ENCODE measurements at regions not wholly inside any gene's neighbourhood (a gene's known extent, or its start where the extent isn't known, plus 50 kb on each side); places are given as distances from the start of the nearest gene placed in this dataset.

DNA sequence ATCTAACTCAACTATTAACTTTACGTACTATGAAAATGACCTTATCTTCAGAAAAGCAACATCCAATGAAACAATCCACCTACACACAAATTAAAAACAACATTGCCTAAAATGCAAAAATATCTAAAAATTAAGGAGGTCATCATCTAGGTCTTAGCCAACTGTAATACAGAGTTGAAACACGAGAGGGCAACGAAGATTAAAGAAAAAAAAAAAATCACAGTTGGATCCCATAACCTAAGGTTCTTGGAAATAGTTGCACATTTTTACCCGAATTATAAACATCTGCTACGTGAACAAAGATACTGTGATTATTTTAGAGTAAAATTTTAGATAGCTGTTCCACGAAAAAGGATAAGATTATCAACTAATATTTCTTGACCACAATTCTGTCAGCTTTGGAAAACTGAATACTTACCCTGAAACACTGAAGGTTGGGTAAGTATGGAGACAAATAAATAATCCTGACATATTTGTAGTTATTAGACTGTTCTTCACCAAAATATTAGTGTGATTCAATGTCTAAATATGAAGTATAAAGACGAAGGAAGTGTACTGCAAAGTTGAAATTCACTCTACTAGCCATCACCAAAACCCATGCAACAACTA is 88.0 kb upstream of the AK4 start:
- no peak for TF ChIP-seq POLR2A (IDR thresholded peaks at IDR 0.05)
- TF ChIP-seq POLR2AphosphoS5 (IDR thresholded peaks at IDR 0.05) = no peak

All from sigmoid colon (tissue), 4 donors.